Keratinocyte (primary cell): ENCODE measurements at regions not wholly inside any gene's neighbourhood (a gene's known extent, or its start where the extent isn't known, plus 50 kb on each side); places are given as distances from the start of the nearest gene placed in this dataset.

ENCODE experiments used
- DNase-seq: peaks from one replicate; pipeline ENCODE4 v3.0.0-alpha.2; 2011; ENCODE audit warnings: low read depth, missing footprints, low spot score
- FAIRE-seq: peaks from 2 replicates; lab custom pipeline; 2011; peaks lifted over from hg19 to GRCh38; lab: Jason Lieb, UNC
- H2AFZ ChIP-seq: 2 replicates; pipeline ENCODE4 v1.6.0; 2012; ENCODE audit warnings: low read length, control low read depth, inconsistent platforms; ENCODE audit not compliant: control insufficient read depth
- H3K27ac ChIP-seq: 2 replicates; pipeline ENCODE4 v1.5.1; 2011; ENCODE audit warnings: low read length; ENCODE audit not compliant: control insufficient read depth, insufficient read depth
- H3K27me3 ChIP-seq: 3 replicates; pipeline ENCODE4 v1.6.0; 2011; ENCODE audit warnings: low read length; ENCODE audit not compliant: control insufficient read depth, insufficient read depth; ENCODE audit errors: extremely low read depth
- H3K36me3 ChIP-seq, 2 experiments: 2 replicates in 1 of 2; 3 replicates in 1 of 2; pipeline ENCODE4 v1.5.1; 2011; ENCODE audit warnings: low read length in 2 of 2, mild to moderate bottlenecking in 1 of 2; ENCODE audit not compliant: control insufficient read depth in 2 of 2, insufficient read depth in 2 of 2; ENCODE audit errors: extremely low read depth in 1 of 2
- H3K4me1 ChIP-seq: 3 replicates; pipeline ENCODE4 v1.5.1; 2011; ENCODE audit warnings: low read length; ENCODE audit not compliant: control insufficient read depth, insufficient read depth; ENCODE audit errors: extremely low read depth
- H3K4me2 ChIP-seq: 3 replicates; pipeline ENCODE4 v1.6.0; 2011; ENCODE audit warnings: low read depth, low read length; ENCODE audit not compliant: control insufficient read depth, insufficient read depth; ENCODE audit errors: extremely low read depth
- H3K4me3 ChIP-seq, 3 experiments: fragments of 200-600 bp in 1 of 3; sonication (generic) in 1 of 3; 2 replicates in 2 of 3; 3 replicates in 1 of 3; pipeline ENCODE4 v1.5.1; 2011 to 2016; ENCODE audit warnings: low read length in 3 of 3, mild to moderate bottlenecking in 3 of 3, control low read depth in 2 of 3, inconsistent platforms in 1 of 3, low read depth in 1 of 3, mixed read lengths in 1 of 3, mixed run types in 1 of 3, moderate library complexity in 1 of 3; ENCODE audit not compliant: control insufficient read depth in 2 of 3, insufficient read depth in 2 of 3; ENCODE audit errors: extremely low read depth in 1 of 3
- H3K79me2 ChIP-seq: 2 replicates; pipeline ENCODE4 v1.6.0; 2012; ENCODE audit warnings: low read length; ENCODE audit not compliant: control insufficient read depth, insufficient read depth
- H3K9ac ChIP-seq: 3 replicates; pipeline ENCODE4 v1.6.0; 2011; ENCODE audit warnings: low read length; ENCODE audit not compliant: control insufficient read depth, insufficient read depth; ENCODE audit errors: extremely low read depth
- H3K9me1 ChIP-seq: 3 replicates; pipeline ENCODE4 v1.6.0; 2011; ENCODE audit warnings: low read length; ENCODE audit not compliant: control insufficient read depth, insufficient read depth; ENCODE audit errors: extremely low read depth
- H3K9me3 ChIP-seq: 2 replicates; pipeline ENCODE4 v1.5.1; 2012; ENCODE audit warnings: low read depth, low read length; ENCODE audit not compliant: control insufficient read depth
- H4K20me1 ChIP-seq: 3 replicates; pipeline ENCODE4 v1.6.0; 2011; ENCODE audit warnings: low read length; ENCODE audit not compliant: control insufficient read depth, insufficient read depth; ENCODE audit errors: extremely low read depth
- CTCF ChIP-seq, 3 experiments: IDR thresholded peaks in 1 of 3; conservative IDR thresholded peaks in 1 of 3; optimal IDR thresholded peaks in 1 of 3; 2 replicates in 2 of 3; 3 replicates in 1 of 3; pipeline versions ENCODE3 to v1.5.1; 2011; ENCODE audit warnings: low read length in 3 of 3, mild to moderate bottlenecking in 3 of 3, moderate library complexity in 2 of 3, control low read depth in 1 of 3, inconsistent platforms in 1 of 3; ENCODE audit not compliant: insufficient read depth in 2 of 3; ENCODE audit errors: extremely low read depth in 1 of 3
- EZH2 ChIP-seq: IDR thresholded peaks from one replicate; pipeline ENCODE4 v1.6.1; 2012; ENCODE audit warnings: inconsistent platforms, mild to moderate bottlenecking, low read length, moderate library complexity
- dilution Hi-C: fragments of 300-500 bp; cut with MboI; formaldehyde crosslinking; loops from one replicate; pipeline ENCODE4 v1.7.0; 2020; ENCODE audit warnings: low sequenced_read_pairs; ENCODE audit not compliant: extremely low pct_ligation_motif_present

- no peaks in the 10 kb centered on the region for H3K4me1 ChIP-seq
- no peak overlapping the region for H3K27ac ChIP-seq
- no peak overlapping the region for H3K4me3 ChIP-seq
- H3K79me2 ChIP-seq: no peaks in the 10 kb centered on the region
- no peak overlapping the region for H2AFZ ChIP-seq
- dilution Hi-C loops: no loop called here
- no peaks in the 10 kb centered on the region for H4K20me1 ChIP-seq
- no peaks in the 10 kb centered on the region for H3K27me3 ChIP-seq
- no peak overlapping the region for H3K4me2 ChIP-seq
- H3K9me1 ChIP-seq: no peaks in the 10 kb centered on the region
- no peak overlapping the region for H3K9ac ChIP-seq
- no peaks in the 10 kb centered on the region for H3K36me3 ChIP-seq
- H3K9me3 ChIP-seq: no peaks in the 10 kb centered on the region
- DNase-seq: no peak
- TF ChIP-seq CTCF (optimal IDR thresholded peaks at IDR 0.05 in 1 of 3, IDR thresholded peaks at IDR 0.05 in 1 of 3, conservative IDR thresholded peaks at IDR 0.05 in 1 of 3; ENCODE audit: extremely low read depth in 1 of 3, insufficient read depth in 2 of 3, low read length in 3 of 3): no peak
- TF ChIP-seq EZH2: no peak
- FAIRE-seq: no peak
Observed at GRCh38 chr11:127105593-127106541, 105.3 kb upstream of the KIRREL3 start.

DNA sequence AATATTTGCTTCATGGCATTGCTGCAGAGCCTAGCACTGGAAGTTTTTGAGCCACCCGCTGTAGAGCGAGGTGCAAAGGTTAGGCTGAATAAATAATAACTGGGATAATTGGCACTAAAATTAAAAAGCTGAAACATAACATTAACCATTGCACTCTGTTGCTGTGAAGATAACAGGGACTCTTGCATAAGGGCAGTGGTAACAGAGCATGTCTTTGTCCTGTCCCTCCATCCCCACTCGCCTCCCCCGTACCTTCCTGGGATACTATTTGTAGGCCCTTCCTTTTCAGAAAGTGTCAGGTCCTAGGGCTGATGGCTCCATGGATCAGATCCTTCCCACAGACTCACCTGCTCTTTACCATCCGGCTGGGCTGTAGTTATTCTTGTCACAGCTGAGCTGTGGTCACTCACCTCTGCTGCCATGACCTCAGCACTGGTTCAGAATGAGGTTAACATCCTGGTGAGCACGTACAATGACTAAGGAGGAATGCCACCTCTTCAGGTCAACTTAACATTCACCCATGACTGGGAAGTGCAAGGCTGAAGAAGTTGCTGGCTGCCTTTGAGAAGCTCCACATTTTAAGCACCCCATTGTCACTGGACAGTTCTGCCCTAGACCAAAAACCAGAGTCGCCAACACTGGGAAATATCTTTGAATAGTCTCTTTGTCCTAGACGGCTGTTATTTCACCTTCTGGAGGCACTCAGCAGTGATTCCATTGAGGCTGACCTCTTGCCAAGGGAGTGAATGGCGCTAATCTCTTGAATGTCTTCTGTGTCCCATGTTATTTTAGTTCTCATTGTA, 103.2 kb upstream of the KIRREL3 start:
- Histone ChIP-seq H3K9me1 (no peaks in the 10 kb centered on the region), H3K36me3 (no peaks in the 10 kb centered on the region), H2AFZ (no peak overlapping the region), H3K27ac (no peak overlapping the region), H3K9me3 (no peaks in the 10 kb centered on the region), H3K27me3 (no peaks in the 10 kb centered on the region), H4K20me1 (no peaks in the 10 kb centered on the region), H3K4me2 (no peak overlapping the region), H3K4me3 (no peak overlapping the region), H3K9ac (no peak overlapping the region), H3K79me2 (no peaks in the 10 kb centered on the region), H3K4me1 (no peaks in the 10 kb centered on the region)
- FAIRE-seq (no peak), DNase-seq (no peak)
- dilution Hi-C loops: no loop called here
- no peak for TF ChIP-seq CTCF (optimal IDR thresholded peaks at IDR 0.05 in 1 of 3, IDR thresholded peaks at IDR 0.05 in 1 of 3, conservative IDR thresholded peaks at IDR 0.05 in 1 of 3; ENCODE audit: extremely low read depth in 1 of 3, insufficient read depth in 2 of 3, low read length in 3 of 3)
- no peak for TF ChIP-seq EZH2
